Chondrocyte (in vitro differentiated cells): ENCODE measurements at regions not wholly inside any gene's neighbourhood (a gene's known extent, or its start where the extent isn't known, plus 50 kb on each side); places are given as distances from the start of the nearest gene placed in this dataset.

Experiments used
- DNase-seq: peaks from one replicate; pipeline ENCODE4 v3.0.0; 2021; ENCODE audit warnings: mixed read lengths, low spot score
- H3K27ac Mint-ChIP-seq: one replicate; pipeline ENCODE4 v1.8.0; 2021; ENCODE audit warnings: mild to moderate bottlenecking, moderate library complexity, mixed read lengths; ENCODE audit not compliant: unreplicated experiment
- H3K27me3 Mint-ChIP-seq: 2 replicates; pipeline ENCODE4 v1.8.0; 2021; ENCODE audit warnings: low read depth, mixed read lengths
- H3K36me3 Mint-ChIP-seq: 2 replicates; pipeline ENCODE4 v1.8.0; 2021; ENCODE audit warnings: low read depth, mixed read lengths
- H3K4me1 Mint-ChIP-seq: 2 replicates; pipeline ENCODE4 v1.8.0; 2021; ENCODE audit warnings: low read depth, mild to moderate bottlenecking, mixed read lengths
- H3K4me3 Mint-ChIP-seq: one replicate; pipeline ENCODE4 v1.8.0; 2021; ENCODE audit warnings: mild to moderate bottlenecking, moderate library complexity, mixed read lengths; ENCODE audit not compliant: unreplicated experiment
- H3K9me3 Mint-ChIP-seq: 2 replicates; pipeline ENCODE4 v1.8.0; 2021; ENCODE audit warnings: low read depth, mixed read lengths
- CTCF ChIP-seq: fragments of 200-600 bp; sonication (generic); IDR thresholded peaks from 2 replicates; pipeline ENCODE4 v1.5.0; 2021; ENCODE audit warnings: antibody characterized with exemption, mild to moderate bottlenecking, moderate library complexity

- Mint-ChIP-seq H3K36me3 (no peaks in the 10 kb centered on the region), H3K4me3 (no peak overlapping the region), H3K27ac (no peak overlapping the region), H3K27me3 (peaks cover 6% of the 10 kb centered on the region), H3K9me3 (no peaks in the 10 kb centered on the region), H3K4me1 (no peaks in the 10 kb centered on the region)
- TF ChIP-seq CTCF, result no peak
- no peak for DNase-seq
These were observed 258.4 kb upstream of the ZNF804A start for GRCh38 chr2:184339966-184340365.

GRCh38 chr2:184346338-184346862 is 251.9 kb upstream of the ZNF804A start:
- peaks cover 8% of the 10 kb centered on the region for H3K27me3 Mint-ChIP-seq
- no peaks in the 10 kb centered on the region for H3K4me1 Mint-ChIP-seq
- no peak for TF ChIP-seq CTCF
- no peak for DNase-seq
- no peaks in the 10 kb centered on the region for H3K36me3 Mint-ChIP-seq
- no peak overlapping the region for H3K27ac Mint-ChIP-seq
- no peak overlapping the region for H3K4me3 Mint-ChIP-seq
- H3K9me3 Mint-ChIP-seq, result peaks cover 7% of the 10 kb centered on the region

- Mint-ChIP-seq H3K9me3 (peaks cover 7% of the 10 kb centered on the region), H3K27me3 (peaks cover 14% of the 10 kb centered on the region), H3K27ac (no peak overlapping the region), H3K4me1 (no peaks in the 10 kb centered on the region), H3K4me3 (no peak overlapping the region), H3K36me3 (no peaks in the 10 kb centered on the region)
- DNase-seq, result no peak
- TF ChIP-seq CTCF, result no peak
These were observed 247.2 kb upstream of the ZNF804A start for GRCh38 chr2:184351126-184351525.

GRCh38 chr2:184357033-184357432 is 241.3 kb upstream of the ZNF804A start:
- no peak for DNase-seq
- H3K9me3 Mint-ChIP-seq, result no peaks in the 10 kb centered on the region
- no peaks in the 10 kb centered on the region for H3K4me1 Mint-ChIP-seq
- H3K27ac Mint-ChIP-seq, result no peak overlapping the region
- H3K4me3 Mint-ChIP-seq, result no peak overlapping the region
- H3K36me3 Mint-ChIP-seq, result no peaks in the 10 kb centered on the region
- no peak for TF ChIP-seq CTCF
- H3K27me3 Mint-ChIP-seq, result peaks cover 12% of the 10 kb centered on the region

GRCh38 chr2:184359379-184359778 is 238.9 kb upstream of the ZNF804A start:
- no peaks in the 10 kb centered on the region for H3K36me3 Mint-ChIP-seq
- H3K27ac Mint-ChIP-seq, result no peak overlapping the region
- peaks cover 14% of the 10 kb centered on the region for H3K27me3 Mint-ChIP-seq
- no peaks in the 10 kb centered on the region for H3K9me3 Mint-ChIP-seq
- DNase-seq, result no peak
- H3K4me3 Mint-ChIP-seq, result no peak overlapping the region
- H3K4me1 Mint-ChIP-seq, result no peaks in the 10 kb centered on the region
- TF ChIP-seq CTCF, result no peak
